AG09309 (cell line): ENCODE measurements at regions not wholly inside any gene's neighbourhood (a gene's known extent, or its start where the extent isn't known, plus 50 kb on each side); places are given as distances from the start of the nearest gene placed in this dataset.

Experiments used
- DNase-seq: peaks from one replicate; pipeline ENCODE4 v3.0.0-alpha.2; 2010; ENCODE audit warnings: low read depth
- H3K4me3 ChIP-seq: 2 replicates; pipeline ENCODE4 v1.5.1; 2011; ENCODE audit warnings: mild to moderate bottlenecking, low read depth, low read length, moderate library complexity; ENCODE audit not compliant: control insufficient read depth
- CTCF ChIP-seq: IDR thresholded peaks from 2 replicates; pipeline ENCODE4 v1.5.1; 2011; ENCODE audit warnings: mild to moderate bottlenecking, low read depth, low read length, inconsistent platforms; ENCODE audit not compliant: insufficient read depth, control insufficient read depth; ENCODE audit errors: missing control alignments

DNA sequence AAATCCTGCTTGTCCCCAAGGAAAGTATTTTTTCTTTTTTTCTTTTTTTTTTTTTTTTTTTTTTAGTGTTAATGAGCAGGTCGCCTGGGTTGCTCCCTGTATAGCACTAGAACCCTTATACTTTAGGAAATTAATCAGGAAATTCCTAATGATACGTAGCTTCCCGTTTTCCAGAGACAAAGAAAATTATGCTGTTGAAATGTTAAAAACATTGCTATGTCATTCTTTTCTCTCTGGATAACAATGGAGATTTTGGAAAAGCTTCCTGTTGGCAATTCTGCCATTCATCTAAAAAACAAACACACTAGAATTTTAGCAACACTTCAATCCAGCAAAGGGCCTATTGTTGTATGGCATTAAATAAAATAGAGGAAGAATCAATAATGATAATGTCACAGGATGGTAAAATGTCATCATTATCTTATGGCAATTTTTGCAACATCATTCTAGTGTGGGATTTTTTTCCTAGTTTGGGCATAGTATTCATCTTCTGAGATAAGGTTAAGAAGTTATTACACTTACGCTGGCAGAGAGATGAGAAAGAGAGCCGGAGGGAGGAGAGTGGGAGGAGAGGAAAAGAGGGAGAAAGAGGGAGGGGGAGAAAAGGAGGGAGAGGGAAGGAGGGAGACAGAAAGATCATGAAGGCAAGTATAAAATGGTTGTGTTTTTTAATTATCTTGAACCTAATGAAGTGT is 315.8 kb upstream of the PDE4D start:
- H3K4me3 ChIP-seq, result no peak overlapping the region
- TF ChIP-seq CTCF, result no peak
- no peak for DNase-seq

DNA sequence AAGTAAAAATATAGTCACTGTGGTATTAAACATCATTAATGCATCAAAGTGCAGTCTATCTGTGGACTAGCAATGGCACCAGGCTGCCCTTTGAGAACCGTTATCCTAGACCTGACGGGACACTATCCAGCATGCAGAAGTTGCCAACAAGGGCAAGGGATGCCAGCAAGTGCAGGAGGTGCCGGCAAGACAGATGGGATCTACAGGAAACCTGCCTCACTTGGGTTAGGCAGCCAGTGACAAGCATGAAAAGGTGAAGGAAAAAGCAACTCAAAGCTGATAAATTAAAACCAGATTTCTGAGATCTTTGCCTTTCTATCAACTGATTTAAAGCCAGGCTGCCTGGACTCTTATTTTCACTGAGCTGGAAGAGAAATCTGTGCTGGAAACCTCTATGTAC is 315.2 kb upstream of the PDE4D start:
- DNase-seq, result no peak
- TF ChIP-seq CTCF, result no peak

GRCh38 chr5:60207040-60207439 is 313.5 kb upstream of the PDE4D start:
- H3K4me3 ChIP-seq, result no peak overlapping the region
- DNase-seq, result no peak
- no peak for TF ChIP-seq CTCF

More for the DNA sequence above, 315.2 kb upstream of the PDE4D start:
- no peak overlapping the region for H3K4me3 ChIP-seq

- no peak for TF ChIP-seq CTCF
- DNase-seq, result no peak
- H3K4me3 ChIP-seq, result no peak overlapping the region
Observed at GRCh38 chr5:60206234-60206633, 312.7 kb upstream of the PDE4D start.

GRCh38 chr5:60205071-60205470 is 311.5 kb upstream of the PDE4D start:
- TF ChIP-seq CTCF, result no peak
- no peak overlapping the region for H3K4me3 ChIP-seq
- DNase-seq, result no peak

- TF ChIP-seq CTCF, result no peak
- peak; percentile 72 for DNase-seq
- no peak overlapping the region for H3K4me3 ChIP-seq
Observed at GRCh38 chr5:60196385-60197113, 303.0 kb upstream of the PDE4D start.
